GM12878 (cell line): ENCODE measurements at regions not wholly inside any gene's neighbourhood (a gene's known extent, or its start where the extent isn't known, plus 50 kb on each side); places are given as distances from the start of the nearest gene placed in this dataset.

Source experiments
- CHD2 ChIP-seq: IDR thresholded peaks from 2 replicates; pipeline ENCODE4 v1.6.1; 2011; ENCODE audit warnings: low read depth, low read length, improper control_type of control experiment, borderline replicate concordance
- E4F1 ChIP-seq: fragments of 450-650 bp; IDR thresholded peaks from 2 replicates; pipeline ENCODE4 v1.6.1; 2018; ENCODE audit warnings: borderline replicate concordance, mild to moderate bottlenecking; ENCODE audit not compliant: partially characterized antibody
- IKZF1 ChIP-seq: fragments of 450-650 bp; conservative IDR thresholded peaks from 2 replicates; pipeline ENCODE4 v1.6.1; 2017; ENCODE audit warnings: antibody characterized with exemption, mild to moderate bottlenecking
- KLF5 ChIP-seq: fragments of 450-650 bp; IDR thresholded peaks from 2 replicates; pipeline ENCODE4 v1.6.1; 2014; ENCODE audit warnings: mild to moderate bottlenecking; ENCODE audit not compliant: partially characterized antibody
- PKNOX1 ChIP-seq: fragments of 450-650 bp; IDR thresholded peaks from 2 replicates; pipeline ENCODE4 v1.6.1; 2016; ENCODE audit warnings: mild to moderate bottlenecking
- RAD51 ChIP-seq: fragments of 450-650 bp; IDR thresholded peaks from 2 replicates; pipeline ENCODE4 v1.6.1; 2016; ENCODE audit warnings: moderate library complexity, mild to moderate bottlenecking, inconsistent platforms
- ZBED1 ChIP-seq: IDR thresholded peaks from 2 replicates; pipeline ENCODE4 v1.6.1; 2016; ENCODE audit warnings: borderline replicate concordance
- TF ChIP-seq, protein P1 (sequence below): IDR thresholded peaks from 2 replicates; pipeline ENCODE4 v1.6.1; 2011; ENCODE audit warnings: low read depth, mild to moderate bottlenecking, low read length, moderate library complexity, borderline replicate concordance; ENCODE audit errors: extremely low read depth
- TF ChIP-seq, protein P2 (sequence below): fragments of 450-650 bp; formaldehyde crosslinking; IDR thresholded peaks from 2 replicates; pipeline ENCODE4 v1.4.0; 2022; ENCODE audit warnings: mild to moderate bottlenecking, moderate library complexity

DNA sequence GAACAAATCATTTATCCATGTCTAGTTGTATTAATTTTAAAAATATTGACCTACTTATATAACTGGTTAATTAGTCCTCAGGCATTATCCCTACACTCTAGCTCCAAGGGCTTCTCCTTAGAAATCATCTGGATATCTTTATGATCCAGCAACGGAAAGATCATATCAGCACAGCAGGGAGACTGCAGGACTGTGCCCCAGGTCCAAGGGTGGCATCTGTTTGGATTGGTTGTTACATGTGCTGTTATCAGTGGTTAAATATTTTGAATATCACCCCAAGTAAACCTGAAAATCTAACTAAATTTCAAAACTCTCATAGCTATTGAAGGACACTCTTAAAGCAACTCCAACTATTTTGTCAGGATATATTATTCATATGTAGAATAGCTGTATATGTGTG is 556.2 kb upstream of the ZEB2 start (continued):
- no peak for TF ChIP-seq E4F1
- TF ChIP-seq, protein P1, sequence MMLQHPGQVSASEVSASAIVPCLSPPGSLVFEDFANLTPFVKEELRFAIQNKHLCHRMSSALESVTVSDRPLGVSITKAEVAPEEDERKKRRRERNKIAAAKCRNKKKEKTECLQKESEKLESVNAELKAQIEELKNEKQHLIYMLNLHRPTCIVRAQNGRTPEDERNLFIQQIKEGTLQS, result no peak
- no peak for TF ChIP-seq KLF5
- TF ChIP-seq PKNOX1, result no peak
- no peak for TF ChIP-seq RAD51
- TF ChIP-seq IKZF1, result no peak
- TF ChIP-seq ZBED1, result no peak
- TF ChIP-seq, protein P2, sequence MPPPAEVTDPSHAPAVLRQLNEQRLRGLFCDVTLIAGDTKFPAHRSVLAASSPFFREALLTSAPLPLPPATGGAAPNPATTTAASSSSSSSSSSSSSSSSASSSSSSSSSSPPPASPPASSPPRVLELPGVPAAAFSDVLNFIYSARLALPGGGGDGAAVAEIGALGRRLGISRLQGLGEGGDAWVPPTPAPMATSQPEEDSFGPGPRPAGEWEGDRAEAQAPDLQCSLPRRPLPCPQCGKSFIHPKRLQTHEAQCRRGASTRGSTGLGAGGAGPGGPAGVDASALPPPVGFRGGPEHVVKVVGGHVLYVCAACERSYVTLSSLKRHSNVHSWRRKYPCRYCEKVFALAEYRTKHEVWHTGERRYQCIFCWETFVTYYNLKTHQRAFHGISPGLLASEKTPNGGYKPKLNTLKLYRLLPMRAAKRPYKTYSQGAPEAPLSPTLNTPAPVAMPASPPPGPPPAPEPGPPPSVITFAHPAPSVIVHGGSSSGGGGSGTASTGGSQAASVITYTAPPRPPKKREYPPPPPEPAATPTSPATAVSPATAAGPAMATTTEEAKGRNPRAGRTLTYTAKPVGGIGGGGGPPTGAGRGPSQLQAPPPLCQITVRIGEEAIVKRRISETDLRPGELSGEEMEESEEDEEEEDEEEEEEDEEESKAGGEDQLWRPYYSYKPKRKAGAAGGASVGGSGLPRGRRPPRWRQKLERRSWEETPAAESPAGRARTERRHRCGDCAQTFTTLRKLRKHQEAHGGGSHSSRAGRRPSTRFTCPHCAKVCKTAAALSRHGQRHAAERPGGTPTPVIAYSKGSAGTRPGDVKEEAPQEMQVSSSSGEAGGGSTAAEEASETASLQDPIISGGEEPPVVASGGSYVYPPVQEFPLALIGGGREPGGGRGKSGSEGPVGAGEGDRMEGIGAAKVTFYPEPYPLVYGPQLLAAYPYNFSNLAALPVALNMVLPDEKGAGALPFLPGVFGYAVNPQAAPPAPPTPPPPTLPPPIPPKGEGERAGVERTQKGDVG (CRISPR knock-in tag), result no peak
- TF ChIP-seq CHD2, result no peak
